H9 (cell line): ENCODE measurements at regions not wholly inside any gene's neighbourhood (a gene's known extent, or its start where the extent isn't known, plus 50 kb on each side); places are given as distances from the start of the nearest gene placed in this dataset.

Source experiments
- DNase-seq: peaks from one replicate; pipeline ENCODE4 v3.0.0-alpha.2; 2017
- H2AFZ ChIP-seq: one replicate; pipeline ENCODE4 v1.6.1; 2013; ENCODE audit warnings: mild to moderate bottlenecking, low read length, control low read depth, moderate library complexity
- H2AK5ac ChIP-seq: 2 replicates; pipeline ENCODE4 v1.6.1; 2013; ENCODE audit warnings: low read length, control low read depth, mixed read lengths; ENCODE audit not compliant: insufficient read length
- H2BK120ac ChIP-seq: one replicate; pipeline ENCODE4 v1.6.1; 2013; ENCODE audit warnings: low read depth, mild to moderate bottlenecking, low read length, control low read depth, inconsistent platforms; ENCODE audit not compliant: poor library complexity, severe bottlenecking
- H2BK12ac ChIP-seq: 2 replicates; pipeline ENCODE4 v1.6.1; 2013; ENCODE audit warnings: low read length, control low read depth, mixed read lengths, low read depth; ENCODE audit not compliant: insufficient read length
- H2BK15ac ChIP-seq: 2 replicates; pipeline ENCODE4 v1.6.1; 2013; ENCODE audit warnings: low read depth, low read length, control low read depth
- H2BK20ac ChIP-seq: one replicate; pipeline ENCODE4 v1.6.1; 2013; ENCODE audit warnings: low read depth, mild to moderate bottlenecking, low read length, control low read depth, inconsistent platforms; ENCODE audit not compliant: poor library complexity, severe bottlenecking
- H2BK5ac ChIP-seq: 2 replicates; pipeline ENCODE4 v1.6.1; 2013; ENCODE audit warnings: low read length, control low read depth, mixed read lengths; ENCODE audit not compliant: insufficient read length
- H3K14ac ChIP-seq: 2 replicates; pipeline ENCODE4 v1.6.1; 2013; ENCODE audit warnings: low read length, control low read depth; ENCODE audit not compliant: insufficient read depth
- H3K18ac ChIP-seq: 2 replicates; pipeline ENCODE4 v1.6.1; 2013; ENCODE audit warnings: low read depth, mild to moderate bottlenecking, mixed read lengths, low read length, control low read depth; ENCODE audit not compliant: insufficient read length
- H3K23ac ChIP-seq: 2 replicates; pipeline ENCODE4 v1.6.1; 2013; ENCODE audit warnings: low read length, control low read depth, mixed read lengths, low read depth; ENCODE audit not compliant: insufficient read length
- H3K23me2 ChIP-seq: 2 replicates; pipeline ENCODE4 v1.6.1; 2013; ENCODE audit warnings: low read depth, mild to moderate bottlenecking, mixed read lengths, low read length, control low read depth; ENCODE audit not compliant: insufficient read length, poor library complexity, severe bottlenecking
- H3K27ac ChIP-seq: 2 replicates; pipeline ENCODE4 v1.5.1; 2013; ENCODE audit warnings: low read length, control low read depth, mixed read lengths, low read depth; ENCODE audit not compliant: insufficient read length
- H3K27me3 ChIP-seq: 2 replicates; pipeline ENCODE4 v1.6.1; 2013; ENCODE audit warnings: low read length, control low read depth, inconsistent platforms; ENCODE audit not compliant: insufficient read depth
- H3K4ac ChIP-seq: 2 replicates; pipeline ENCODE4 v1.6.1; 2013; ENCODE audit warnings: low read depth, mild to moderate bottlenecking, control low read depth, inconsistent platforms, low read length, moderate library complexity
- H3K4me1 ChIP-seq: 2 replicates; pipeline ENCODE4 v1.6.1; 2013; ENCODE audit warnings: low read length, control low read depth, inconsistent platforms; ENCODE audit not compliant: insufficient read depth
- H3K4me2 ChIP-seq: 2 replicates; pipeline ENCODE4 v1.6.1; 2013; ENCODE audit warnings: low read length, control low read depth, mixed read lengths; ENCODE audit not compliant: insufficient read length, insufficient read depth
- H3K56ac ChIP-seq: 2 replicates; pipeline ENCODE4 v1.6.1; 2013; ENCODE audit warnings: low read depth, mild to moderate bottlenecking, mixed read lengths, low read length, control low read depth; ENCODE audit not compliant: insufficient read length
- H3K79me1 ChIP-seq: 2 replicates; pipeline ENCODE4 v1.6.1; 2013; ENCODE audit warnings: low read depth, mild to moderate bottlenecking, moderate library complexity, low read length, control low read depth, inconsistent platforms; ENCODE audit not compliant: insufficient read depth, poor library complexity, severe bottlenecking
- H3K79me2 ChIP-seq: 2 replicates; pipeline ENCODE4 v1.6.1; 2013; ENCODE audit warnings: low read length, control low read depth, inconsistent platforms; ENCODE audit not compliant: insufficient read depth
- H3K9ac ChIP-seq: 2 replicates; pipeline ENCODE4 v1.6.1; 2013; ENCODE audit warnings: low read length, control low read depth, mixed read lengths; ENCODE audit not compliant: insufficient read length; ENCODE audit errors: extremely low read depth
- H3K9me3 ChIP-seq: one replicate; pipeline ENCODE4 v1.6.1; 2013; ENCODE audit warnings: low read depth, low read length, inconsistent platforms; ENCODE audit not compliant: control insufficient read depth
- H3T11ph ChIP-seq: one replicate; pipeline ENCODE4 v1.6.1; 2013; ENCODE audit warnings: mild to moderate bottlenecking, low read length, control low read depth, inconsistent platforms
- H4K20me1 ChIP-seq: one replicate; pipeline ENCODE4 v1.6.1; 2013; ENCODE audit not compliant: control insufficient read depth, insufficient read length, insufficient read depth
- H4K5ac ChIP-seq: 2 replicates; pipeline ENCODE4 v1.6.1; 2013; ENCODE audit warnings: low read depth, mild to moderate bottlenecking, mixed read lengths, low read length, control low read depth; ENCODE audit not compliant: insufficient read length
- H4K8ac ChIP-seq: replicated peaks from 2 replicates; pipeline ENCODE4 v1.6.1; 2013; ENCODE audit warnings: low read length, control low read depth, mixed read lengths, low read depth; ENCODE audit not compliant: insufficient read length
- H4K91ac ChIP-seq: 2 replicates; pipeline ENCODE4 v1.6.1; 2013; ENCODE audit warnings: low read depth, mild to moderate bottlenecking, moderate library complexity, mixed read lengths, low read length, control low read depth; ENCODE audit not compliant: insufficient read length
- H3K27ac Mint-ChIP-seq, 3 experiments: 2 replicates in 2 of 3; 3 replicates in 1 of 3; pipeline ENCODE4 v1.8.0; 2020 to 2021; ENCODE audit warnings: mixed read lengths in 3 of 3, mild to moderate bottlenecking in 1 of 3, moderate library complexity in 1 of 3
- H3K27me3 Mint-ChIP-seq: 2 replicates; pipeline ENCODE4 v1.8.0; 2021; ENCODE audit warnings: low read depth, mild to moderate bottlenecking, moderate library complexity, mixed read lengths
- H3K36me3 Mint-ChIP-seq, 3 experiments: 2 replicates in 2 of 3; 3 replicates in 1 of 3; pipeline ENCODE4 v1.8.0; 2020 to 2021; ENCODE audit warnings: low read depth in 3 of 3, mixed read lengths in 3 of 3; ENCODE audit not compliant: insufficient read depth in 1 of 3
- H3K4me1 Mint-ChIP-seq, 2 experiments: 2 replicates each; pipeline ENCODE4 v1.8.0; 2020; ENCODE audit warnings: mixed read lengths in 2 of 2
- H3K4me3 Mint-ChIP-seq, 2 experiments: 2 replicates in 1 of 2; 3 replicates in 1 of 2; pipeline ENCODE4 v1.8.0; 2020 to 2021; ENCODE audit warnings: mild to moderate bottlenecking in 2 of 2, mixed read lengths in 2 of 2, moderate library complexity in 1 of 2
- H3K9me3 Mint-ChIP-seq, 2 experiments: 2 replicates in 1 of 2; 3 replicates in 1 of 2; pipeline ENCODE4 v1.8.0; 2020; ENCODE audit warnings: mild to moderate bottlenecking in 2 of 2, mixed read lengths in 2 of 2, moderate library complexity in 1 of 2
- WGBS: extraction: QIAGEN DNeasy Blood & Tissue Kit; methylation state at CpG from one replicate; pipeline ENCODE4 v1.1.7; 2013; ENCODE audit warnings: missing lambda C conversion rate, low lambda C conversion rate, mixed read lengths; ENCODE audit not compliant: insufficient read length; ENCODE audit errors: extremely low coverage; 5-methylcytosine and 5-hydroxymethylcytosine counted together
- TF ChIP-seq, protein P1 (sequence below): fragments of 200-600 bp; sonication (generic); conservative IDR thresholded peaks from 3 replicates; pipeline ENCODE4 v1.8.0; 2021; ENCODE audit warnings: antibody characterized with exemption, mild to moderate bottlenecking

DNA sequence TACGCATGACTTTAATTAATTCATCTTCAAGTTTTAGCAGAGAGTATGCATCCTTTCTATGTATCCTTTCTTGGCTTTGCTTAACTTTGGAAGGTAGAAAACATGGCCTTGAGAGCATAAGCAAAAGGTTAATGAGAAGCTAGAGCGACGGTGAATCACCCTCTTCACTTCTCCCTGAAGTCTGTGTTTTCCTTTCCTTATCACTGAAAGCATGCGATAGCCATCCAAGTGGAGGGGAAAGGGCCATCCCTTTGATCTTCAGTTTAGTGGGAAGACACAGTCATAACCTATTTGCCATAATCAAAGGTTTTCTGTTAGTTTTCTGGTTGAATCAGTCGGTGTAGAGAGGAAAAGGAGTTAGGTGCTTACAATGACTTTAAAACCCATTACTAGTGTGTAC lies 354.0 kb upstream of the ROBO2 start:
- Mint-ChIP-seq H3K4me1 (peaks cover 21 to 23% of the 10 kb centered on the region in 2 experiments), H3K27me3 (no peaks in the 10 kb centered on the region), H3K27ac (peak overlapping the region; percentile 53 to 76 (median 66); a peak in 5 of 7 replicates), H3K36me3 (no peaks in the 10 kb centered on the region; a peak in 1 of 7 replicates), H3K9me3 (no peaks in the 10 kb centered on the region), H3K4me3 (no peak overlapping the region; a peak in 1 of 5 replicates)
- Histone ChIP-seq H4K20me1 (no peaks in the 10 kb centered on the region), H2BK15ac (no peak overlapping the region), H4K8ac (no peak overlapping the region), H2BK120ac (no peak overlapping the region), H2AFZ (no peak overlapping the region), H4K91ac (no peak overlapping the region), H2BK5ac (no peak overlapping the region), H3K79me2 (no peaks in the 10 kb centered on the region), H3K79me1 (no peaks in the 10 kb centered on the region), H4K5ac (no peak overlapping the region), H2BK12ac (no peak overlapping the region), H3K4me2 (no peak overlapping the region), H3K56ac (no peak overlapping the region), H2BK20ac (no peak overlapping the region), H3K9me3 (no peaks in the 10 kb centered on the region), H3K18ac (no peak overlapping the region), H3K23ac (no peak overlapping the region), H2AK5ac (no peak overlapping the region), H3K27ac (no peak overlapping the region), H3K4me1 (peaks cover 2% of the 10 kb centered on the region; the same call in 1 of the 2 replicates), H3K23me2 (no peaks in the 10 kb centered on the region), H3K27me3 (no peaks in the 10 kb centered on the region), H3K4ac (no peak overlapping the region), H3K14ac (no peak overlapping the region), H3K9ac (no peak overlapping the region), H3T11ph (no peak overlapping the region)
- WGBS: no CpG with 5 or more reads among the region's 5 CpGs
- TF ChIP-seq, protein P1, sequence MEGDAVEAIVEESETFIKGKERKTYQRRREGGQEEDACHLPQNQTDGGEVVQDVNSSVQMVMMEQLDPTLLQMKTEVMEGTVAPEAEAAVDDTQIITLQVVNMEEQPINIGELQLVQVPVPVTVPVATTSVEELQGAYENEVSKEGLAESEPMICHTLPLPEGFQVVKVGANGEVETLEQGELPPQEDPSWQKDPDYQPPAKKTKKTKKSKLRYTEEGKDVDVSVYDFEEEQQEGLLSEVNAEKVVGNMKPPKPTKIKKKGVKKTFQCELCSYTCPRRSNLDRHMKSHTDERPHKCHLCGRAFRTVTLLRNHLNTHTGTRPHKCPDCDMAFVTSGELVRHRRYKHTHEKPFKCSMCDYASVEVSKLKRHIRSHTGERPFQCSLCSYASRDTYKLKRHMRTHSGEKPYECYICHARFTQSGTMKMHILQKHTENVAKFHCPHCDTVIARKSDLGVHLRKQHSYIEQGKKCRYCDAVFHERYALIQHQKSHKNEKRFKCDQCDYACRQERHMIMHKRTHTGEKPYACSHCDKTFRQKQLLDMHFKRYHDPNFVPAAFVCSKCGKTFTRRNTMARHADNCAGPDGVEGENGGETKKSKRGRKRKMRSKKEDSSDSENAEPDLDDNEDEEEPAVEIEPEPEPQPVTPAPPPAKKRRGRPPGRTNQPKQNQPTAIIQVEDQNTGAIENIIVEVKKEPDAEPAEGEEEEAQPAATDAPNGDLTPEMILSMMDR: no peak
- no peak for DNase-seq
